HG03108 (cell line): ENCODE measurements at regions not wholly inside any gene's neighbourhood (a gene's known extent, or its start where the extent isn't known, plus 50 kb on each side); places are given as distances from the start of the nearest gene placed in this dataset.

ENCODE experiments used
- ATAC-seq: cut with Tn5 transposase; IDR thresholded peaks from one replicate; pipeline ENCODE4 v1.9.1; 2021; ENCODE audit warnings: moderate library complexity; ENCODE audit not compliant: unreplicated experiment

- ATAC-seq = no peak
These were observed 82.4 kb upstream of the KLF3 start for GRCh38 chr4:38581426-38582106.

GRCh38 chr4:38582445-38582844 is 81.6 kb upstream of the KLF3 start:
- no peak for ATAC-seq

- no peak for ATAC-seq
These were observed 81.0 kb upstream of the KLF3 start for GRCh38 chr4:38582889-38583470.

DNA sequence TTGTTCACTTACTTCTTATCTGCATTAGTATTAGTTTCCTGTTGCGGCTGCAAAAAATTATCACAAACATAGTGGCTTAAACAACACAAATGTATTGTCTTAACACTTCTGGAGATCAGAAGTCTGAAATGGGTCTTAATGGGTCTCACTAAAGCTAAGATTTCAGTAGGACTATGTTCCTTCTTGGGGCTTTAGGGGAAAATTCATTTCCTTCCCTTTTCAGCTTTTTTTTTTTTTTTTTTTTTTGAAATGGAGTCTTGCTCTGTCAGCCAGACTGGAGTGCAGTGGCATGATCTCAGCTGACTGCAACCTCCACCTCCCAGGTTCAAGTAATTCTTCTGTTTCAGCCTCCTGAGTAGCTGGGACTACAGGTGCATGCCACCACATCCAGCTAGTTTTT is 78.1 kb upstream of the KLF3 start:
- no peak for ATAC-seq

- ATAC-seq = no peak
These were observed 76.9 kb upstream of the KLF3 start for GRCh38 chr4:38587106-38587505.

DNA sequence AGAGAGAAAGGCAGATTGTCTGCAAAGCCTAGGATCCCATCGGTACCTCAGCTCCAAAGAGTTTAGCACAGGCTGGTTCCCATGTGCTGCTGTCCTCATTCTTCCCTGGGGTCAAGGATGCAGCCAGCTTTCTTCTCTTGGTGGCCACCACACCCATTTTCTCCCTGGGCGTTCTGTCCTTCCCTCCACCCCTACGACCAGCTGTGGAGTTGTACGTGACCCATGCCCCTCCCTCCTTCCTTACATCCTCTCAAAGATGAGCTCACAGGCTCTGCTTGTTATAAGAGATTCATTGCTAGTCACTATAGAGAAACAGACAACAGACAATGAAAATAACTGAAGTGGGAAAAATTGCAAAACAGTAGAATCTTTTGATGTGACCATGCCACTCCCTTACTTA is 74.0 kb upstream of the KLF3 start:
- no peak for ATAC-seq

- ATAC-seq = no peak
These were observed 72.2 kb upstream of the KLF3 start for GRCh38 chr4:38591617-38592337.

GRCh38 chr4:38598489-38598888 is 65.5 kb upstream of the KLF3 start:
- ATAC-seq = no peak

DNA sequence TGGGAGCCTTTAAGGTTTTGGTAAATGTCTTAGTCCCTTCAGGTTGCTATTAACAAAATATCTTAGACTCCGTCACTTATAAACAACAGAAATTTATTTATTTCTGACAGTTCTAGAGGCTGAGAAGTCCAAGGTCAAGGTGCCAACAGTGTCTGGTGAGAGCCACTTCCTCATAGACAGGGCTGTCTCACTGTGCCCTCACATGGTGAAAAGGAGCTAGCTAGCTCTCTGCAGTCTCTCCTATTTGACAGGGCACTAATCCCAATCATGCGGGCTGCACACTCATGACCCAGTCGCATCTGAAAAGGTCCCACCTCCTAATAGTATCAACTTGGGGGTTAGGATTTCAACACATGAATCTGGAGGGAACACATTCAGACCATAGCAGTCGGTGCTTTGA is 63.4 kb upstream of the KLF3 start:
- no peak for ATAC-seq

DNA sequence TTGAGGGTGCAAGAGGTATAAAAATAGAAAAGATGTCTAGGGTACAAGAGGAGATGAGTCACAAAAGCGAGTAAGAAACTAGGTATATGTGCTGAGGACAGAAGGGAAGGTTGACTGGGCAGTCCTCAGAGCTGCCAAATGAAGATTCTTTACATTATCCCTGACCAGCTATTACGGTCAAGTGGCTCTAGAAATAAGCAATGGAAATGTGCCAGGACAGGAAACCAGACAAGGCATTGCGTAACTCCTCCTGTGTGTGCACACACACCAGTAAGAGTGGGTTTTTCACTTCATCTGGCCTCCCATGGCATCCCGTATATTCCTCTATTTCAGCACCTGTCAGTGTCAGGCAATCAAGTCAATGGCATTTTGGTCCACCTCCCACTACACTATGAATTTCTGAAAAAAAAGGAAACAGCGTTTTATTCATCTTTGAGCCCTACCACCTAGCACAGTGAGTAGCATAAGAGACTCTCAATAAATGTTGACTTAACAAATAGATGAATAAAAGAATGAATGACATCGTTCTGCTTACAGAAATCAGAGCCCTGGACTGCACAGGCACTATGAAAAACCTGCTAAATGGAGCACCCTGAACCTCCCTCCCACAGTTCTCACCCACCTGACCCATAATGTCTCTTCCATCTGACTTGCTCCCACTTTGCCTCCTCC is 62.6 kb upstream of the KLF3 start:
- no peak for ATAC-seq

DNA sequence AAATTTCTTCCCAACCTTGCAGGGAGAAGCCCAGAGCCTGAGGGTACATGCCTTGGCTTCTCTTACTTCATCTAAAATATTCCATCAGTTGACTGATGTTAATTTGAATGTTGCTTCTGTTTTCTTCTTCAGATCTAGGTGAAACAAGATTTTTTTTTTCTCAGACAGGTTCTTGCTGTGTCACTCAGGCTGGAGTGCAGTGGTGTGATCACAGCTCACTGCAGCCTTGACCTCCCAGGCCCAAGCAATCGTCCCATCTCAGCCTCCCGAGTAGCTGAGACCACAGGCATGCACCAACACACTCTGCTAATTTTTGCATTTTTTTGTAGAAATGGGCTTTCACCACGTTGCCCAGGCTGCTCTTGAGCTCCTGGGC is 62.1 kb upstream of the KLF3 start:
- no peak for ATAC-seq

DNA sequence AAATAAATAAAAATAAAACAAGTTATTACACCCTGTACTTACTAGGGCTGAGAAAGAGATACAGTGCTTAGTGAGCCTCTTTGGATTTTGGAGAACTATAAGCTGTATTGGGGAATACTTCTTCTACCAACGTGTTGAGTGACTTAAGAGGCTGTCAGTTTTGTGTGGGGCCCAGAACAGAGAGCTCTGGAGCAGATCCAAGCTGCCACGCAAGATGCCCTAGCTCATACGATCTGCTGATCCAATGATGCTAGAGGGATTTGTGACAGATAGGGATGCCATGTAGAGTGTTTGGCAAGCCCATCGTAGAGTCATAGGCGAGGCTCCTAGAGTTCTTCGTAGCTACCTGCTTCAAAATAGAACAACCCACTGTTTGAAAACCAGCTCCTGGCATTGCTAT is 60.3 kb upstream of the KLF3 start:
- ATAC-seq = no peak

DNA sequence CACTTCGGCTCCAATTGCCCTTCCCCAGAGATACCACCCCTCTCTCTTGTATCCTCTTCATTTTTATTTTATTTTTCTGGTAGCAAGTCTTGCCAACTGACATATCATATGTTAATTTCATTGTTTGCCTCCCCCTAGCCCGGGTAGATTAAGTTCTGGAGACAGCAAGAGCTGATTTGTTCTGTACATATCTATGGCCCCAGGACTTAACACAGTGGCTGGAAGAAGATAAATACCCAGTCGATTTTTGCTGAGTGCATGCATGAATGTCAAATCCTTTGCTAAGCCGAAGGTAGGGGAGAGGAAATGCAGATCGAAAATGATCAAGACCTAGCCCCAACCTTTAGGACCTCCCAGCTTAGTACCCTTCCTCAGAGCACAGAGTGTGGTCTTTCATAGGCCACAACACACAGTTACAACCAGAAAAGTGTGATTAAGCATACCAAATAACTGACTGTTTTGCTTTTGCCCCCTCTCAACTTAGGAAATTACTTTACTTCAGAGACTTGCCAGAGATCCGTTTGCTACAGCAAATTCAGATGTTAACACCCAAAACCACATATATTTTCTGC is 58.7 kb upstream of the KLF3 start:
- ATAC-seq = no peak

DNA sequence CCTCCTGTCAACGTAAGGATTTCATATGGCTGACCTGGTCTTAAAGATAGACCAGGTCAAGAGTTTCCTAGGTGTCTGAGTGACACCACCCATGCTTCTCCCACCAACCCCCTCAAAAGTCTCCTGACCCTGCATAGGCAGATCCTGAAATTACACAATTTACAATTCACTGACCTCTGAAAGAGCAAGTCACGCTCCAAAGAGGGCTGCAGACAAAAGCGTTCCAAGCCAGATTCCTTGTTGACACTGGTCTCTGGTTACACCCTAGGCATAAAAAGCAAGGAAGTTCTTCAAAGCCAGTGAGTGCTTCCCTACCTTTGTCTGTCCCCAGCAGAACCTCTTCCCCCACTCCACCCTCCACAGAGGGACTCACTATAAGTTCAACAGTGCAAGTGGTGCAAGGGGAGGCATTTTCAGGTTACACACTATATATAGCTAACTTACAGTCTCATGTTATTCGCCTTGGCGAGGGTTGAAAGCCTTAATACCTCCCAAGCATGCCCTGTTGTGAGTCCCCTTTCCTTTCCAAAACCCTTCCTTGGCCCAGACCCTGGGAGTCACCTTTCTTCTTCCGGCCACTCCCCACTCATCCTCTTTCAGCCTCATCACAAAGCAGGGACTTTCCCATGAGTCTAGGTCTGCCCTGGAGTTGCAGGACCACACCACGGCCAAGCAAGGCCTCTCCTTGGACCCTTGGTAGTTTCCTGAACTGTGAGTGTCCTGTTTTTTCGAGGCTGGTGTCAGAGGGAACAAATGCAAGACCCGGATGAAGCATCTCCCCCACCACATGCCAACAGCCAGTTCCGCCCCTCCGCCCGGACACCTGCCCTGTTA is 58.0 kb upstream of the KLF3 start:
- ATAC-seq = no peak

DNA sequence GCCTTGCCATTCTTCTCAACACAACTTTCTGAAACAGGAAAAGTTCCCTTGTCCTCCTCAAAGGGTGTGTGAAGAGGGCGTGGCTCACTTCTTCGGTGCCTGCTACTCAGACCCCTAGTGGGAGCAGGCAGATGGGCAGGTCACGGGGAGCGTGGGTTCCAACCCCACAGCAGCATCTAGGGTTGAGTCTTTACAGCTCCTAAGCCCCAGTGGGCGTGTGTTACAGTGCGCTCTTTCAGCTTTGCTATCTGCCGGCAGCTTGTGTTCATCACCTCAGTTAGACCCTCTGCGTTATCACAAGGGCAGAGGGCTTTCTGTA is 57.5 kb upstream of the KLF3 start:
- no peak for ATAC-seq

DNA sequence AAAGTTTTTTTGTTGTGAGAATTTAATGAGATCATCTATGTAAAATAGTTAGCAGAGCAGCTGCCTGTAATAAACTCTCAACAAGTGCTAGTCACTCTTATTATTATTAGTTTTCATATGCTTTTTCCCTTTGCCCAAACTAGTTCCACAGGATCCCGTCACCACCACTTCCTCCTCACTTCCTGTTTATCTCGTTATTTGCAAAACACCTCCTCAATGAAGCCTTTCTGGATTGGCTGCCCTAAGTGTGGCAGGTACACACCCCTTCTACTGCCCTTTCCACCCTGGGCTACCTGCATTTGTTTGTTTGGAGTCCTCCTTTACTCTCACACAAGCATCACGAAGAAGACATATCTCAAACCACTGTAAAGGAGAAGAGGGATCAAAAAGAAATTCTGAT is 54.4 kb upstream of the KLF3 start:
- ATAC-seq = no peak

- no peak for ATAC-seq
These were observed 53.5 kb upstream of the KLF3 start for GRCh38 chr4:38610521-38610920.

GRCh38 chr4:38610966-38611431 is 53.0 kb upstream of the KLF3 start:
- no peak for ATAC-seq

- no peak for ATAC-seq
These were observed 52.3 kb upstream of the KLF3 start for GRCh38 chr4:38611676-38612075.

DNA sequence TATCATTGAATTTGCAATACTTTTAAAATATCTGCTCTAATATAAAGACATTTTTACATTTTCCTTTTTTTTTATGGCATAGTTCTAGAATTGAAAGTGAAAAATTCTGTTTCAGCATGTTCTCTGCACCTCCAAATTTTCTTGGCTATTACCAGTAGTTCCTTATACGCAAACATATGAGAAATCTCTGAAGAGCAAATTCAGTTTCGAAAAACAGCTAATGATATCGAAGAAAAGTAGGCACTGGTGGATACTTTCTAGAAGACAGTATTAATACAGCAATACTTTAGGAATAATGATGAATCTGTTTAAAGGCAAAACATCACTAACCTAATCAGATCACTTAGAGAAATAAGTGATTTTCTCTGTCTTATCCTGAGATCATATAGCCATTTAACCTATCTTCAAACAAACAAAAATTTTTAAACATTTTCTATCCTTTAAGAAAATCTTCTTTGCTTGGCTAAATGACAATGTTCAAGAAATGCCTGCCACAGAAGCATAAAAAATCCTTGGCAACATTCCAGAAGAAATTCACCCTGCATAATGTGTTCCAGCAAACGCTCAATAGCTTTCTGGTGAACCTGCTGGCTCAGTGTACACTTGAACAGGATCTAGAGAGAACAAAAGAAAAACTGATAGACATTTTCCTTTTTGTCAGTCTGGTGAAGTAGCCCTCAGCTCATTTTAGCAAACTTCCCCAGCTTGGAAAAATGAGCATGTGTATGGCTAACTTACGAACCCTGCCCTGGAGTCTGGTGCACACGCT is 51.2 kb upstream of the KLF3 start:
- ATAC-seq = no peak
